Upper lobe of left lung (tissue), 4 donors: ENCODE measurements at regions not wholly inside any gene's neighbourhood (a gene's known extent, or its start where the extent isn't known, plus 50 kb on each side); places are given as distances from the start of the nearest gene placed in this dataset.

ENCODE experiments used
- CTCF ChIP-seq, 6 experiments: fragments of 450-650 bp in 4 of 6; fragments of 200-600 bp in 2 of 6; sonication (generic) in 2 of 6; IDR thresholded peaks; one replicate each; pipeline ENCODE4 v1.5.1; 2016 to 2019; ENCODE audit warnings: antibody characterized with exemption in 6 of 6
- POLR2A ChIP-seq, 4 donors: fragments of 450-650 bp; IDR thresholded peaks; one replicate each; pipeline ENCODE4 v1.5.1; 2016 to 2017; ENCODE audit warnings: antibody characterized with exemption in 4 of 4, mild to moderate bottlenecking in 2 of 4
- POLR2AphosphoS5 ChIP-seq, 2 donors: sonication (generic); formaldehyde crosslinking; IDR thresholded peaks; one replicate each; pipeline ENCODE4 v1.5.1; 2017; ENCODE audit warnings: antibody characterized with exemption in 2 of 2

GRCh38 chr22:48537343-48537680 is 1290.4 kb downstream of the BRD1 start:
- TF ChIP-seq CTCF (IDR thresholded peaks at IDR 0.05) (no peak), POLR2A (IDR thresholded peaks at IDR 0.05) (no peak), POLR2AphosphoS5 (IDR thresholded peaks at IDR 0.05) (no peak)
